GM12891 (cell line): ENCODE measurements at regions not wholly inside any gene's neighbourhood (a gene's known extent, or its start where the extent isn't known, plus 50 kb on each side); places are given as distances from the start of the nearest gene placed in this dataset.

Experiments used
- PAX5 ChIP-seq: IDR thresholded peaks from 2 replicates; pipeline ENCODE4 v1.6.1; 2011; ENCODE audit warnings: low read length, moderate library complexity, mild to moderate bottlenecking; ENCODE audit not compliant: insufficient read depth, severe bottlenecking
- POLR2A ChIP-seq: IDR thresholded peaks from 2 replicates; pipeline ENCODE4 v1.6.1; 2011; ENCODE audit warnings: low read depth, low read length, control low read depth
- POLR2AphosphoS5 ChIP-seq: IDR thresholded peaks from 2 replicates; pipeline ENCODE4 v1.6.1; 2011; ENCODE audit warnings: low read depth, low read length, control low read depth
- POU2F2 ChIP-seq: IDR thresholded peaks from 2 replicates; pipeline ENCODE4 v1.6.1; 2011; ENCODE audit warnings: low read depth, mild to moderate bottlenecking, control low read depth, low read length, moderate library complexity
- TAF1 ChIP-seq: IDR thresholded peaks from 2 replicates; pipeline ENCODE4 v1.6.1; 2011; ENCODE audit warnings: low read depth, low read length, control low read depth

GRCh38 chr5:68415177-68416085, 199.9 kb downstream of the PIK3R1 start:
- TF ChIP-seq POLR2AphosphoS5: no peak
- TF ChIP-seq POLR2A: no peak
- TF ChIP-seq TAF1: no peak
- TF ChIP-seq POU2F2: no peak
- no peak for TF ChIP-seq PAX5
